PC-9 (cell line): ENCODE measurements at regions not wholly inside any gene's neighbourhood (a gene's known extent, or its start where the extent isn't known, plus 50 kb on each side); places are given as distances from the start of the nearest gene placed in this dataset.

Source experiments
- CTCF ChIP-seq: fragments of 200-600 bp; sonication (generic); conservative IDR thresholded peaks from 2 replicates; pipeline ENCODE4 v1.6.1; 2017; ENCODE audit warnings: mixed run types, antibody characterized with exemption, mild to moderate bottlenecking, moderate library complexity
- EZH2 ChIP-seq: fragments of 200-600 bp; sonication (generic); IDR thresholded peaks from 2 replicates; pipeline ENCODE4 v1.8.0; 2017; ENCODE audit warnings: antibody characterized with exemption, low read depth

GRCh38 chr10:31751051-31751737 lies 177.4 kb downstream of the ARHGAP12 start:
- TF ChIP-seq CTCF (no peak), EZH2 (no peak)
